GM12878 (cell line): ENCODE measurements at regions not wholly inside any gene's neighbourhood (a gene's known extent, or its start where the extent isn't known, plus 50 kb on each side); places are given as distances from the start of the nearest gene placed in this dataset.

ENCODE experiments used
- ATAC-seq: fragments of 200-7000 bp; cut with Tn5 transposase; 3 replicates; pipeline ENCODE4 v1.9.1; 2020; ENCODE audit warnings: mild to moderate bottlenecking, moderate library complexity
- BruUV-seq: library from RNA; stranded (reverse); fragments of 400-500 nt; replicated peaks from 2 replicates; lab custom pipeline; 2021; lab: Mats Ljungman, UMichigan
- CTCF ChIA-PET: fragments of 300-600 bp; sonication (Branson Sonifier 250); formaldehyde crosslinking; extraction: SDS; loops from one replicate; lab custom pipeline; 2021; ENCODE audit warnings: inconsistent platforms; lab: Yijun Ruan, JAX
- POLR2A ChIA-PET: fragments of 350-600 bp; formaldehyde crosslinking; extraction: SDS; loops from one replicate; lab custom pipeline; 2021; ENCODE audit warnings: inconsistent platforms; lab: Charles Lee
- RAD21 ChIA-PET: fragments of 300-600 bp; sonication (Branson Sonifier 250); formaldehyde crosslinking; loops from one replicate; lab custom pipeline; 2023; ENCODE audit warnings: antibody characterized with exemption; ENCODE audit not compliant: unreplicated experiment; lab: Charles Lee
- SMC1A ChIA-PET: fragments of 300-600 bp; sonication (Branson Sonifier 250); formaldehyde crosslinking; loops from one replicate; lab custom pipeline; 2023; ENCODE audit not compliant: unreplicated experiment, uncharacterized antibody; lab: Charles Lee
- DNase-seq: peaks from one replicate; pipeline ENCODE4 v3.0.0-alpha.2; 2011; ENCODE audit warnings: low read depth, low spot score
- FAIRE-seq: peaks from 3 replicates; lab custom pipeline; 2011; peaks lifted over from hg19 to GRCh38; lab: Jason Lieb, UNC
- H2AFZ ChIP-seq: 2 replicates; pipeline ENCODE4 v1.6.0; 2011; ENCODE audit warnings: low read depth, low read length, control low read depth; ENCODE audit not compliant: control insufficient read depth
- H3K27ac ChIP-seq: 2 replicates; pipeline ENCODE4 v1.5.1; 2011; ENCODE audit warnings: control low read depth; ENCODE audit not compliant: control insufficient read depth, insufficient read depth
- H3K27me3 ChIP-seq, 2 experiments: replicated peaks in 1 of 2; 2 replicates each; pipeline versions ENCODE4 v1.6.0 to v1.6.1; 2011; ENCODE audit warnings: low read length in 1 of 2; ENCODE audit not compliant: control insufficient read depth in 2 of 2, insufficient read depth in 2 of 2
- H3K36me3 ChIP-seq, 2 experiments: 2 replicates each; pipeline ENCODE4 v1.5.1; 2011; ENCODE audit warnings: low read length in 1 of 2; ENCODE audit not compliant: control insufficient read depth in 2 of 2, insufficient read depth in 2 of 2
- H3K4me1 ChIP-seq: 2 replicates; pipeline ENCODE4 v1.6.1; 2011; ENCODE audit warnings: mild to moderate bottlenecking, low read length, moderate library complexity, mixed read lengths; ENCODE audit not compliant: control insufficient read depth, insufficient read depth
- H3K4me2 ChIP-seq: 2 replicates; pipeline ENCODE4 v1.6.0; 2011; ENCODE audit warnings: control low read depth; ENCODE audit not compliant: control insufficient read depth, insufficient read depth
- H3K4me3 ChIP-seq: fragments of 200-600 bp; sonication (generic); 2 replicates; pipeline ENCODE4 v1.5.1; 2016
- H3K79me2 ChIP-seq: 2 replicates; pipeline ENCODE4 v1.6.0; 2011; ENCODE audit warnings: low read length; ENCODE audit not compliant: control insufficient read depth, insufficient read depth
- H3K9ac ChIP-seq: 2 replicates; pipeline ENCODE4 v1.8.0; 2011; ENCODE audit warnings: low read length, control low read depth, mixed read lengths; ENCODE audit not compliant: control insufficient read depth, insufficient read depth
- H3K9me3 ChIP-seq: replicated peaks from 3 replicates; pipeline ENCODE4 v1.5.1; 2011; ENCODE audit warnings: mild to moderate bottlenecking, low read length; ENCODE audit not compliant: control insufficient read depth, insufficient read depth
- H4K20me1 ChIP-seq: 2 replicates; pipeline ENCODE4 v1.6.0; 2011; ENCODE audit not compliant: control insufficient read depth, insufficient read depth
- BHLHE40 ChIP-seq, 2 experiments: fragments of 450-650 bp in 1 of 2; IDR thresholded peaks; 2 replicates each; pipeline ENCODE4 v1.6.1; 2011 to 2017; ENCODE audit warnings: low read depth in 2 of 2, borderline replicate concordance in 1 of 2, improper control_type of control experiment in 1 of 2, low read length in 1 of 2, mild to moderate bottlenecking in 1 of 2
- FOS ChIP-seq: IDR thresholded peaks from 3 replicates; pipeline ENCODE4 v1.6.1; 2011; ENCODE audit warnings: borderline replicate concordance; ENCODE audit not compliant: insufficient read length; ENCODE audit errors: extremely low read depth
- IKZF1 ChIP-seq: fragments of 450-650 bp; conservative IDR thresholded peaks from 2 replicates; pipeline ENCODE4 v1.6.1; 2017; ENCODE audit warnings: antibody characterized with exemption, mild to moderate bottlenecking
- MXI1 ChIP-seq: fragments of 150-350 bp; IDR thresholded peaks from 2 replicates; pipeline ENCODE4 v1.6.1; 2011; ENCODE audit warnings: low read depth, mild to moderate bottlenecking, inconsistent platforms, low read length, improper control_type of control experiment
- NFXL1 ChIP-seq: fragments of 450-650 bp; IDR thresholded peaks from 2 replicates; pipeline ENCODE4 v1.6.1; 2017; ENCODE audit warnings: antibody characterized with exemption, mild to moderate bottlenecking, borderline replicate concordance
- NFYB ChIP-seq: IDR thresholded peaks from 2 replicates; pipeline ENCODE4 v1.6.1; 2011; ENCODE audit warnings: low read depth, mild to moderate bottlenecking, low read length, improper control_type of control experiment, moderate library complexity; ENCODE audit not compliant: insufficient read depth
- SREBF1 ChIP-seq: IDR thresholded peaks from 2 replicates; pipeline ENCODE4 v1.6.1; 2012; ENCODE audit warnings: mild to moderate bottlenecking, low read length
- ZNF217 ChIP-seq: fragments of 450-650 bp; IDR thresholded peaks from 2 replicates; pipeline ENCODE4 v1.6.1; 2017; ENCODE audit warnings: antibody characterized with exemption, mild to moderate bottlenecking
- ZNF274 ChIP-seq: IDR thresholded peaks from one replicate; pipeline ENCODE4 v1.8.0; 2011; ENCODE audit not compliant: insufficient read length, insufficient read depth
- ZZZ3 ChIP-seq: IDR thresholded peaks from 2 replicates; pipeline ENCODE4 v1.6.1; 2011; ENCODE audit warnings: low read depth; ENCODE audit not compliant: control insufficient read depth, insufficient read length
- WGBS: methylation state at CpG from one replicate; pipeline ENCODE4 v1.1.6; 2016; ENCODE audit warnings: low lambda C conversion rate; ENCODE audit not compliant: insufficient replicate concordance, insufficient coverage; ENCODE audit errors: missing lambda C conversion rate; 5-methylcytosine and 5-hydroxymethylcytosine counted together
- in situ Hi-C: fragments of 300-500 bp; cut with MboI; formaldehyde crosslinking; loops from 9 replicates; pipeline ENCODE4 v1.14.3; 2018; ENCODE audit warnings: mixed read lengths
- intact Hi-C: fragments of 100-400 bp; cut with micrococcal nuclease; formaldehyde crosslinking; loops from one replicate; pipeline ENCODE4 v1.14.2; 2022; ENCODE audit not compliant: unreplicated experiment

DNA sequence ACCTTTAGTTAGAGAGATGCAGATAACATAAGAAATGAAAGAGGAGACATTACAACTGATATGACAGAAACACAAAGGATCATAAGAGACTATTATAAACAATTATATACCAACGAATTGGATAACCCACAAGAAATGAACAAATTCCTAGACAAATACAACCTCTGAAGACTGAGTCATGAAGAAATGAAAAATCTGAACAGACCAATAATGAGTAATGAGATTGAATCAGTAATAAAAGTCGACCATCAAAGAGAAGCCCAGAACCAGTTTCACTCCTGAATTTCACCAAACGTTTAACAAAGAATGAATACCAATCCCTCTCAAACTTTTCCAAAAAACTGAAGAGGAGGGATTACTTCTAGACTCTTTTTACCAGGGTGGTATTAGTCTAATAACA, 50.5 kb upstream of the PCAT7 start:
- no peak overlapping the region for H3K4me2 ChIP-seq
- ChIA-PET CTCF (no interaction called here), RAD21 (no interaction called here), SMC1A (no interaction called here)
- H3K36me3 ChIP-seq = no peaks in the 10 kb centered on the region
- no peak overlapping the region for H3K9ac ChIP-seq
- DNase-seq = no peak
- no peak overlapping the region for H2AFZ ChIP-seq
- in situ Hi-C loops = no loop called here
- intact Hi-C loops = no loop called here
- no peaks in the 10 kb centered on the region for H3K27me3 ChIP-seq
- ATAC-seq = no peak
- no peaks in the 10 kb centered on the region for H3K9me3 ChIP-seq
- H3K27ac ChIP-seq = no peak overlapping the region
- H4K20me1 ChIP-seq = no peaks in the 10 kb centered on the region
- H3K4me3 ChIP-seq = no peak overlapping the region
- TF ChIP-seq MXI1 (no peak), ZNF274 (no peak), ZNF217 (no peak), IKZF1 (no peak), BHLHE40 (IDR thresholded peaks at IDR 0.05; ENCODE audit: borderline replicate concordance in 1 of 2, low read depth in 2 of 2, low read length in 1 of 2) (no peak), NFXL1 (no peak), SREBF1 (no peak), FOS (no peak), ZZZ3 (no peak), NFYB (no peak)
- TF ChIP-seq, all 136 proteins: peak for 0
- POLR2A ChIA-PET = no interaction called here
- no peak for FAIRE-seq
- WGBS = 13% methylated on average over 3 of the region's 3 CpGs
- Histone ChIP-seq H3K79me2 (no peaks in the 10 kb centered on the region), H3K4me1 (no peaks in the 10 kb centered on the region)
- BruUV-seq = no TSS peak
